ENCODE measurements at regions not wholly inside any gene's neighbourhood (a gene's known extent, or its start where the extent isn't known, plus 50 kb on each side); places are given as distances from the start of the nearest gene placed in this dataset.

DNA sequence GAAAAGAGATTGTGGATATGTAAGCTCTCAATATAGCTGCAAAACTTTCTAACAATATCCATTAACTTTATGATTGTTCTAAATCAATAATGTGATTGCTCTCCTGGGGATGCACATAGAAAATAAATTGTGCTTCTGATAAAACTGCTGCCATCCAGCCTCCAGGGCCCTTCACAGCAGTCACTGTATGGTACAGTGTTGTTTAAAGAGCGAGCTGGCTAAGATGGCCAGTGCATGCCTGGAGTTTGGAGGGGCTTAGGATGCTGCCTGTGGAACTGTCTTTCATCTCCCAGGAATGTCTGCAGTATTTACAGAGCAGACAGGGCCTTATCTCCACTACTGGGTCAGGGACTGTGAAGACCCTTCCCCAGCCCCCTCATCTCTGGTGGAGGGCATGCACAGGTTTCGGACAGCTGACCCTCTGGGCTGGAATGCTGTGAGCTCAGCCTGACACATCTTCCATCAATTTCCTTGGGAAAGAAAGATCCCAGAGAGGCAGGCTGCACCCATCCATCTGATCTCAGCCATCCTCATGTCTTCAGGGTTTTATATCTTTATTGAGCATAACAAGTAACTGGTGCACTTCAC, 137.0 kb downstream of the PLPP3 start:
- no peak for DNase-seq

DNA sequence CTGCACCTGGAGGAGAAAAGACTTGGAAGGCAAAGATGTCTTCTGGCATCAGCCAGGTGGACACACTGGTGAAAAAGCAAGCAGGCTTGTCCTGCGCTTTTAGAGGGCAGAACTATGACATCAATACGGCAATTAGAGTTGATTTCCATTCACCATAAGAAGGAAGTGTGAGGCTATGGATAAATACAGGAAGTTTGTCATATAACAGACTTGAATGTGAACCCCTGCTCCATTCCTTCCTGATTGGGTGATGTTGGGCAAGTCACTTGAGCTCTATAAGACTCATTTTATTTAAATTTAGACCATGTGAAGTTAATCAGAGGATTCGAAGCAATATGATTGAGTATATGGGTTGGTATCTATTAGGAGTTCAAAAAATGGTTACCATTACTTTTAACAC, 137.8 kb downstream of the PLPP3 start:
- DNase-seq: no peak

DNA sequence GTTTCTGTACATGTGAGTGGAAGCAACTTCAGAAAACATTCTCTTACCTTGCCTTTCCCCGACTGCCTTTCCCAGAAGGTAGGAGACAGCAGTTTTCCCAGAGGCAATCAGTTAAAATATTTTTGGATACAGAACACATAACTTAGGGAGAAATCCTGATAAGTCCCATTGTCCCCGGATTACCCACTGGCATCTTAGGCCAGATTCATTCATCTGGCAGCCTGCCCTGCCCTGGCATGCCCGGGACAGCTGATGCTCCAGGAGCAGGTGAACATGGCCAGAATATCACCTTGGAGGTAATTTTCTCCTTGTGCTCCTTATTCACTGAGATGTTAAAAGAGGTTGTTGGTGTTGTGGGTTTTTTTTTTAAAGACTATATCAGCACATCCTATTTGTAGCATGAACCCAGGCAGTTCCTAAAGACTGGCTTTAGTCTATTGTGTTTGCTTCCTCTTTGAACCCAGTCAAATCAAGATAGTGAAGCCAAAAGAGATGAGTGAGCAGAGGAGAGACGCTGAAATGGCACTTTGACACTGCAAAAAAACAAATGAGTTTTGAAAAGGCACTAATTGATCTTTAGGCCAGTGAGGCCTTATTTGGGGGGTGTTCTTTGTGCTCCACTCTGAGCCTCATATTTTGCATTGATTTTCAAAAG, 139.6 kb downstream of the PLPP3 start:
- no peak for DNase-seq

DNA sequence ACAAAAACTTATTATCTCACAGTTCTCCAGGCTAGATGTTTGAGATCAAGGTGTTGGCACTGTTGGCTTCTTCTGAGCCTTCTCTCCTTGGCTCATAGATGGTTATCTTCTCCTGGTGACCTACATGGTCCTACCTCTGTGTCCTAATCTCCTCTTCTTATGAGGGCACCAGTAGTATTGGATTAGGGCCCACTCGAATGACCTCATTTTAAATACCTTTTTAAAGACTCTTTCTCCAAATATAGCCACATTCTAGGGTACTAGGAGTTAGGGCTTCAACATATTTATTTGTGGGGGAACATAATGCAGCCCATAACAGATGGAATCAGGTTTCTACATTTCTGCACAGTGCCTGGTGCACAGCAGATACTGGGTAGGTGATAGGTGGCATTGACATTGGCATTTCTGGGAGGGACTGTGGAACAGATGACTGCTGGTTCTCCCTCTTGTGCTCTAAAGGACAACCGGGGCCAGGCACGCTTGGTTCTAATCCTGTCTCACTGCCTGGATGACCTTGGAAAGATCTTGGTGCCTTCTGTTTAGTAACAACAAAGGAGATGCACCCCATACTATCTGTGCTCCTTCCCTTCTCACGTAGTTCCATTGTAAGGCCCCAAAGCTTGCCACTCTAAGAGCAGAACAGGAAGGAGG, 140.3 kb downstream of the PLPP3 start:
- no peak for DNase-seq

DNA sequence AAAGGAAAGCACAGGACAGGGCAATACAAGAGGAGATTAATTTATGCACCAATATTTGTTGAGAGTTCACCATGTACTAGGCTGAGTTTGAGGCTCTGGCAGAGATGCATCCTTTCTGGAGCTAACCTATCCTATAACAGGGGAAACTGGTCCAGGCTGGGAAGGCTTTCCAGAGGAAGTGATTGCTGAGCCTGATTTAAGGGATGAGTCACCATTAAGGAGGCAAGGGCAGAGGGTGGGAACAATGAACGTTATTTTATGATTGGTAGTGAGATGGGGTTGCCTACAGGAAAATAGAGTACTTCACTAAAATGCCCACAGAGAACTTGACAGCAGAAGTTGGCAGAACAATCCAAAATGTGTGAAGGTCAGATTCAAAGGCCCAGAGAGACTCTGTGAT, 141.4 kb downstream of the PLPP3 start:
- DNase-seq: no peak

DNA sequence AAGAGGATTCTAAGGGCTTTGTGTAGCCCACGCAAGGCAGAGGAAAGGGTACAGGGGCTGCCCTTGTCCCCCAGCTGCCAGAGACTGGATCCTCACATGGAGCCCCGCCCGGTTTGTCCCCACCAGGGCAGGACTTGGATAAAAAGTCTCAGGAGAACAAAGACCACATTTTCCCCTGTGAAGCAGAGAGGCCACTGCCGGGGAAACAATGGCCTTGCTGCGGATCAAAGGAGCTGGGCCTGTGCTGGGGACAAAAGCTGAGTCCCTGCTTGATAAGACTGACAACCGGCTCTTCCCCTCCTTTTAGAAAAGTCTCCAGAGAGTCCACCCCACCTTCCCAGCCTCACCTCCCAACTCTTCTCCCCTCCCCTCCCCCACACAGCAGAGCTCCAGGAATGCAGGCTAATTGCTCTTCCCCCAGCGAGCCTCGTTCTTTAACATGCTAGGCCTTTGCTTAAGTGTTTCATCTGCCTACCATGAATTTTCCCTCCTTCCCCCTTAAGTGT, 142.4 kb downstream of the PLPP3 start:
- DNase-seq: no peak

DNA sequence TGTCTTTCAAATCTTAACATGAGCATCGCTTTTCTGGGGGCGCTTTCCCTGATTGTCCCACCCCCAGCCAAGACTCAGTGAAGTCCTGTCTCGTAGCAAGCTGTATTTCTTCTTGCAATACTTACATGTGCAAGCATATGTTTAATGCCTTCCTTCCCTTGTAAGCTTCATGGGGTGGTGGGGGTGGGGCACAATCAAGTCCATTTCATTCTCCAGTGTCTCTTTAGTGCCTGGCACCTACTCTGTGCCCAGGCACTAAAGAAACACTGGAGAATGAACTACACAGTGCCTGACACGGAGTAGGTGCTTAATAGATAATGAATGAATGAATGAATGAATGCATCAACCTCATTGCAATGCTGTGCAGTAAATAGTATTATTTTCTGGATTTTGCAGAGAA, 143.1 kb downstream of the PLPP3 start:
- DNase-seq: no peak

DNA sequence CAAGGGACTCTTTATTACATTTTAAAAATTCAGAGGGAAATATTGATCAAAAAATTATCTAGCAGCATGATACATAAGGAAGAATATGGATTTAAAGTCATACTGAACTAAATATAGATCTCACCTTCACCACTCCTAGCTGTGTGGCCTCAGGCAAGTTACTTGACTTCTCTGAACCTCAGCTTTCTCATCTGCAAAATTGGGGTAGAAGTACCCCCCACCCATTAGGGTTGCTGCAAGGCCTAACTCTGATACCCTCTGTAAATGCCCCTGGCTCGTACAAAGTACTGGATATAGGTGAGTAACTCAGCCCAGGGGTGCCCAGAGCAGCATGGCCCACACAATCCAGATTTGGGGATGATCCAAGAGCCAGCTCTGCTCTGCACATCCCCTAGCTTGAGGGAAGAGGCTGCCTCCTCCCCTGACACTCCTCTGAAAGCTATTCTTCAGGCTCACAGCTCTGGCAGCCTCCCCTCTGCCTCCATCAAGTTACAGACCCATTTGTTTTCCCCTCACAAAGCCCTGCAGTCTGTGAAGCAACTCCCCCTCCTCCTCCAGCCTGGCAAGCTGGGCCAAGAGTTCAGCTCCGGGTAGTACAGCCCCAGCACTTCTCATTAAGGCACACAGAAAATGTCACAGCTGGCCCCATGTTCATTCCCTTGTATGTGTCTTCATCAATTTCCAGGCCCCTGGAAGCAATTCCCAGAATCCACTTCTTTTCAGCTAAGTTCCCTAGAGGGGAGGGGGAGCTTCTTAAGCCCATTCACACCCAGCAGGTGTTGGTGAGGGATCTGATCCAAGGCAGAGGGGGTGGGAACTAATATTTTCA, 143.7 kb downstream of the PLPP3 start:
- no peak for DNase-seq

DNA sequence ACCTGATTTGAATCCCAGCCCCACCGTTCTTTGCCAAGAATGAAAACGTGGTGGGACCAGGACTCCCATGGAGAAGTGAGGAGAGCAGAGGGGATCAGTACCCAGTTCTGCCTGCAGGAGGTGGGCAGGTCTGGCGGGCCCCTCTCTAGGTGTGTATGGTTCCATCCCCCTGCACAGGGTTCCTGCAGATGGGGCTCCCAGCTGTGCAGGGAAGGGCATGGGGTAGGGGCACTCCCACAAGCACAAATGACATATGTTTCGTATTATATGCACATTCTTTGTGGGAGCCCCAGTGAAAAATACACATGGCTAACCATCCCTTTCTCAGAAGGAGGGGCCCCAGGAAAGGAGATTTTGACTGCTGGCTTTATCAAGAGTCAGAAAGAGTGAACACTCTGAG, 144.6 kb downstream of the PLPP3 start:
- no peak for DNase-seq

DNA sequence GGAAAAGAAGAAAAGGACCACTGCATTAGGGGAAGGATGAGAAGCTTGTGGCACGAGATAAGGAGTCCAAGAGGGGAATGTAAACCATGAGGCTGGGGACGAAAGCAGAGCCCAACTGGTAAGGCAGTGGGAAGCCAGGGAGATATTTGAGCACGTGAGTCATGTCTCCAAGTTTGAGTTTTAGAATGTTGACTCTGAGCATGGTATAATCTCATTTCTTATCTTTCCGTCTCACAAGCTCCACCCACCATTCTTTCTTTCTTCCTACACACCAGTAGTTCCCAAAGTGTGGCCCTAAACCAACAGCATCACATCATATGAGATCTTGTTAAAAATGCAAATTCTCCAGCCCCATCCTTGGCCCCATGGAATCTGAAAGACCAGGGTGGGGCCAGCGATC, 145.3 kb downstream of the PLPP3 start:
- DNase-seq: no peak

DNA sequence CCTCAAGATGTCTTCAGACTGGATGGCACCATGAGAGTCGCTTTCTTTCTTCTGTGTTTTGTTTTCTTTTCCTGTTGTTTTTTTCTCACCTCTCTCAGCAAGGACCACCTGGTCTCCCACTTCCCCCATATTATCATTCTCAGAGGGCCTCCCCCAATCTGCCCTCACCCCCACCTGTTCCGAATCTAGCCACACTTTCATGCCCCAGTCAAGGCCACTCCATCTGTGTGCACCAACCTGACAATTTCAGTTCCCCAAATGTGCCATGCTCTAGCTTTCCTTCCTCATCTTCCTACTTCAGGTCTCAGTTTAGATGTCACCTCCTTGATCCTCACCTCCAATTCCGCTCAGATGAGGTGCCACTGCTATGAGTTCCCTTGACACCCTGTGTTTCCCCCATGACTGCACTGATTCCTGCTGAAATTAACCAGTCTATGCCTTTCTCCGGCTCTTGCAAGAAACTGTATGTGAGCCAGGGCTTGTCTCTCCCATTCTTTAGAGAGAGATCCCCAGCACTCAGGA, 146.2 kb downstream of the PLPP3 start:
- DNase-seq: no peak

DNA sequence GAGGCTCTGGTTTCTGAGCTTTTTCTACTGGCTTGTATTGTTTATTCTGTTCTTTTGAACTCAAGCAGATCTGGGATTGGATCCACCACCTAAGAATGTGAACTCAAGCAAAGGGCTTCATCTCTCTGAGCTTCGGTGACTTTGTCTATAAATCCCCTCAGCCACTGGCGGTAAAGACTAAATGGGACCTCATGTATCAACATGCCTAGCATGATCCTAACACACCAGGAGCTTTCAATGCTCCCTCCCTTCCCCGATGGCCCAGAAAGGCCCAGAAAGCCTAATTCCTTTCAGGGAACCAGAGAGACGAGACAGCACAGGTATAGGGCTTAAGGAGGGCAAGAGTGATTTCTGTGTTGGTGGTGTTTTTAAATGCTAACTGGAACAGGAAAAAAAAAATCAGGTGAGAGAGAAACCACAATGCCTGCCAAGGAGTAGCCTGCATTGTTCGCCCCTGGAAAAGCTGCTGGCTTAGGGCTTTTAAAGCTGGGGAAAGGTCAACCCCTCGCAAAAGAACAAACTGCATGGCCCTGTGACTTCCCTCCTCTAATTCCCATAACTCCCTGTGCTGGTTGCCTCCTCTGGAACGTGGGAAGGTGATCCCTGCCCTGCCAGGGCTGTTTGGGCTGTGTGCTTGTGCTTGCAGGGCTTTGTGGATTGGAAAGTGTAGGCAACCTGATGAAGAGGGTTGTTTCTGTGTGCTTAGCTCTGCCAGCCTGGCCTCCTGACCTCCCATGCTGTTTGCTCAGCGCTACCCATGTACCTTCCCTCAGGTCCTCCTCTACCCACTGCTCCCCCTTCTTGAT, 147.0 kb downstream of the PLPP3 start:
- no peak for DNase-seq

DNA sequence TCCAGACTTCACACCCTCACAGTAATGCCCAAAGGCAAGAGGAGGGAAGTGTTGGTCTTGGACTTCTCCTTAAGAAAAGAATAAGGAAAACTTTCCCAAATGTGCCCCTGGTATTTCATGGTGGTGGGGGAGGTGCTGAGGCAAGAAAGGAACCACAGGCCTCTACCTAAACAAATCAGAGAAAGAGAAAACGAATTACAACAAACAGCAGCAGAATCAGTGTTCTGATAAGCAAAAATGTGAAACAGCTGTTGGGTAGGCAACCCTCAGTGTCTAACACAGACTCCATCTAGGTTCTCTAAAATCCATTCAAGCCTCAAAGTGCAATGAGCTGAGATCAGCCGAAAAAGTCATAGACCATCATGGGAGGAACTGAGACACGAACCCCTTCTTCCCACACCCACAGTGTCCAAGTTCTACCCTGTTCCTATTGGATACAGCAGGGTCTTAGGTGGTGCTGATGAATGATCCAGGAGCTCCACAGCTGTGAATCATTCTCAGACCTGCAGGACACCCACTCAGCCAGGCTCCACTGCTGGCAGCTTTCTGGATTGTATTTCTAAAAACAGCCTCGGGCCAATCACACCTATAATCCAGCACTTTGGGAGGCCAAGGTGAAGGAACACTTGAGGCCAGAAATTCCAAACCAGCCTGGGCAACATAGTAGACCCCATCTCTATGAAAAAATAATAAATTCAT, 149.1 kb downstream of the PLPP3 start:
- no peak for DNase-seq

DNA sequence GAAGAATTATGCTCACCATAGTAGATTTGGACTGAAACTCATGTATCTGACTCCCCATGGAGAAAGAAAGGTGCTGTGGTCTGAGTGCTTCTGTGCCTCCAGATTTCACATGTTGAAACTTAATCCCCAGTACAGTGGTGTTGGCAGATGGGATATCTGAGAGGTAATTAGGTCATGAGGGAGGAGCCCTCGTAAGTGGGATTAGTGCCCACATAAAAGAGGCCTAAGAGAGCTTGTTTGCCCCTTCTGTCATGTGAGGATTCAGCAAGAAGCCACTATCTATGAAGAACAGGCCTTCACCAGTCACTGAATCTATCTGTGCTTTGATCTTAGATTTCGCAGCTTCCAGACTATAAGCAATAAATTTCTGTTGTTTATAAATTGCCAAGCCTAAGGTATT, 150.1 kb downstream of the PLPP3 start:
- no peak for DNase-seq

DNA sequence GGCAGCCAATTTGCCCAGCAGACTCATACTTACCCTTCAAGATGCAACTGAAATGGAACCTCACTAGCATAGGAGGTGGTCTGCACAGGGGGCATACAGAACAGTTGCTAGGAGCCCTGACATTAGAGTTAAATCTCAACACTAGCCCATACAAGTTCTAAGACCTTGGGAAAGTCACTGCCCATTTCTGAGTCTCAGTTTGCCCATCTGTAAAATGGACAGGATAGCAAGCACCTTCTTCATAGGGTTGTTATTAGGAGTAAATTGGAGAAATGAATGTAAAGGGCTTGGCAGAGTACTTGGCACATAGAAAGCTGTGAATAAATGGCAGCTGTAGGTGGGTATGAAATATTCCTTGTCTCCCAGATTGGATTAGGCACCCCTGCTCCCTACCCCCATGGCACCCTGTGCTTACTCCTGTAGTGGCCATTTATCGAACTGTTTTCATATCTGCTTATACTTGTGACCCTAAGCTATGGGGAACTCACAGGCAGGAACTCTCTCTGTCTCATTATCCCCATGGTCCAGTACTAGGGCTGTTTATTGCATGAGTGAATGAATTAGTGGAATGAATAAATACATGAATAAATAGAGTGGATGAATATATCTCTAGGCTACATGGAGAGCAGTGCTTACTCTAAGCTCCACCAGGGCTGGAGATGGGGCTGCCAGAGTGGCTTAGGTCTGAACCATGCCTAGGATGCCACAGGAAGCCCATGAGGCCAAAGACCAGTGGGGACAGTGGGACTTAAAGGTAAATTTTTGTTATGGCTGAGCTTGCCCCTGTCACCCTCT, 152.6 kb downstream of the PLPP3 start:
- DNase-seq: no peak

DNA sequence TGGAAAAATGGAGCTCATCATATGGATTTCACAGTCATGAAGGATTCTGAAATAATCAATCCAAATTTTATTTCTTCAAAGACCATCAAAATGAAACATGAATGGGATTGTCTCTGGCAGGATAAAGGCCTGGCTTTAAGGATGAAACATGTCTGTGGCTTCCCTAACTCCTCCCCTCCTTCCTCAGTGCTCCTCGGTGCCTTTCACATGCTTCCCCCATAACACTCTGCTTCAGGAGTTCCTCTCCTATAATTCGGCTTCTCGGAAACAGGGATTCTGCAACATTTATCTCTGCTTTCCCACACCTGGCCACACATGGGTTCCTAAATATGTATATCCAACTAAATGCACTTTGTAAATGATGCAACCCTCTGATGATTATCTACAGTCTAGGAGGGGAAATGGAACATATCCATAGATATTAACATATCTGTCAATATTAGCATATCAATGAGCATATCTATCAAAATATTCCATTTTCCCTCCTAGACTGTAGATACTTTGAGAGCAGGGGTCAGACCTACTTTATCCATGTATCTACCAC, 153.8 kb downstream of the PLPP3 start:
- DNase-seq: no peak

DNA sequence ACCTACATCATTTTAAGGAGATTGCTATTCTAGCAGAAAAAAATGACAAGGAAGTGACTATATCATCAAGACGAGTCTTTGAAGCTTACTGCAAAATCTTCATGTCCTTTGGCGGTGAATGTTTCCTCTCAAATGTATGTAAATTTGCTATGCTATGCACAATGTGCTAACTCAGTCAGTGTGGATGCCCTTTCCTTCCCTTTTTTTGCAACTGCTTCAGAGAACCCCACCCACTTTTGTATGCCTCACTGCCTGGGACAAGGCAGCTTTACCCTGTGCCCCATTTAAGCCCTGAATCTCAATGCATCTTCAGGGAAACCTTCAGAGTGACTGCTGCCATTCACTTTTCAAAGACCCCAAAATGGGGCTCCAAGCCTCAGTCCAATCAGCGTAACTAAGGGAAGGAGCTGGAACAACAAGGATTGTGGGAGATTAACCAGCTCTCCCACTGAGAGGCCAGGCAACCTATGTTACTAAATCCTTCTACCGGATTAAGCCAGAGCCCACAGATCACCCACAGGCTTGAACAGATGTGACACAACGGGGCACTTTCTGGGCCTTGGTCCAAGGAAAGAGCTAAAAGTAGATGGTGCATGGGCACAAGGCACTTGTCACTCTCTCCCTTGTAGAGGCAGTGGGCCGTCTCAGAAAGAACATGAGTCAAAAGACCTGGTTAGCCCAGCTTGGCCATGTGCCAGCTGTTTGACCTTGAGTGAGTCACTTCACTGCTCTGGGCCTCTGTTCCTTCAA, 154.4 kb downstream of the PLPP3 start:
- no peak for DNase-seq

DNA sequence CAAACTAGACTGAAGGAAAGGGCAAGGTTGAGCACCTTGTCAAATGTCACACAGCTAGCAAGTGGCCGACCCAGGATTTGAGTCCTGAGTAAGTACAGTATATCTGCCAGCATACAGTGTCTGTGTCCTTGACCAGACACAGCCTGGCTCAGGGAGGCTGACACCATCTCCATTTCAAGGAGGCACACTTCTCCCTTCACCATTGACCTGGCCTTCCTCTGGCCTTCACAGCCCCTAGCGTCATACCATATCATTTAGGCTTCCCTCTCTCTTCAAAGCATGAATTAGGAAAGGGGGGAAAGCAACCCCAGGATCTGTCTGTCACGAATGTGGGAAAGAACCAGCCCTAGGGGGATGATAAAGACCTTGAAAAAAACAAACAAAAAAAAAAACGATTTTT, 155.6 kb downstream of the PLPP3 start:
- no peak for DNase-seq

DNA sequence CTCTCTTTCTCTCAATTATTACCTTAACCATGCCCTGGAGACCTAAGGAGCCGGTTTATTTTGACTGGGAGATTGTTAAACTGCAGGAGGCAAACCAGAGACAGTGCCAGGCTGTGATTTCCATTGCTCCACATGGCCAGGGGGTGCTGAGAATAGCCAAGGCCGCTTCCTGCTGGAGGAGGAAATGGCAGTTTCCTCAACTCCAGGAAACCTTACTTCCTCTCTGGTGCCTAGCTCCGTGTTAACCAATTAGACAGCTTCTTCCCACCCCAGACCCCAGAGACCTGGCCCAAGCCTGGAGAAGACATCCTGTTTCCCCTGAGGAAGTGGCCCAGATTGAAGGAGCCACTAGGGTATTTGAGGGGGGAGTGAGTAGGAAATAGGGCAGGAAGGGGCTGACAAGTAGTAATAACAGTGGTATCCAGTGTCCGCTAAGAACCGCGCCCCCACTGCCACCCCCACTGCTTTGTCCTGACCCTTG, 161.2 kb downstream of the PLPP3 start:
- DNase-seq: no peak

DNA sequence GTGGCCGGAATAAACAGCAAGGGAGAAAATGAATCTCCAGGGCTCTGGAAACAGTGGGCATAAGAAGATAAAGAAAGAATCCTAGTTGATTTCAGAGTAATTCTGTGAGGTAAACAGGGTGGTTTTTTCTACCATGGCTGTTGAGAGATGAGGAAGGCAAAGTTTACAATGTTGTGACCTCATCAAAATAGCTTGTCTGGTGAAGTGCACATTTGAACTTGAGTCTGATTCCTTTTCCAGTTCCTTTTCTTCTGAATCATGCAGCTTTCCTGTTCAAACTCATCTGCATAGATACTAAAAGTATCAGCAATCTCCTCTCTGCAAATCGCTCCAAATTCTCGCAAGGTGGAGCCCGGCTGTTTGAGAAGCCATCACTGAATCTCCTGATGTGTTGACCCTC, 161.7 kb downstream of the PLPP3 start:
- no peak for DNase-seq
